IPS DF 6.9 (cell line): ENCODE measurements at regions not wholly inside any gene's neighbourhood (a gene's known extent, or its start where the extent isn't known, plus 50 kb on each side); places are given as distances from the start of the nearest gene placed in this dataset.
"Not testable (repeated sequence)": the region's sequence is repeated elsewhere in the genome, so short reads cannot be mapped to it uniquely, and the experiment has no call there.

ENCODE experiments used
- DNase-seq: peaks from one replicate; pipeline ENCODE4 v3.0.0-alpha.2; 2013; ENCODE audit warnings: low read depth, low spot score
- H3K27ac ChIP-seq: one replicate; pipeline ENCODE4 v1.5.1; 2013; ENCODE audit warnings: low read length, control low read depth
- H3K27me3 ChIP-seq: 2 replicates; pipeline ENCODE4 v1.6.1; 2013; ENCODE audit warnings: mild to moderate bottlenecking, low read length; ENCODE audit not compliant: control insufficient read depth, insufficient read depth
- H3K36me3 ChIP-seq: 2 replicates; pipeline ENCODE4 v1.6.1; 2013; ENCODE audit warnings: low read length; ENCODE audit not compliant: control insufficient read depth, insufficient read depth
- H3K4me1 ChIP-seq: 2 replicates; pipeline ENCODE4 v1.6.1; 2013; ENCODE audit warnings: low read length; ENCODE audit not compliant: control insufficient read depth, insufficient read depth
- H3K4me3 ChIP-seq: 2 replicates; pipeline ENCODE4 v1.5.1; 2013; ENCODE audit warnings: mild to moderate bottlenecking, low read length
- H3K9me3 ChIP-seq: 2 replicates; pipeline ENCODE4 v1.6.1; 2013; ENCODE audit warnings: low read length, inconsistent platforms; ENCODE audit not compliant: control insufficient read depth, insufficient read depth
- WGBS: extraction: QIAGEN DNeasy Blood & Tissue Kit; methylation state at CpG from one replicate; pipeline ENCODE4 v1.1.7; 2013; ENCODE audit warnings: mixed read lengths, missing lambda C conversion rate; ENCODE audit not compliant: insufficient read length, insufficient coverage; 5-methylcytosine and 5-hydroxymethylcytosine counted together

GRCh38 chr4:114399105-114399504, 199.5 kb upstream of the UGT8 start:
- Histone ChIP-seq H3K9me3 (no peaks in the 10 kb centered on the region), H3K36me3 (no peaks in the 10 kb centered on the region), H3K27me3 (no peaks in the 10 kb centered on the region), H3K4me1 (no peaks in the 10 kb centered on the region), H3K4me3 (no peak overlapping the region), H3K27ac (no peak overlapping the region)
- WGBS = no CpG with 5 or more reads among the region's 5 CpGs
- no peak for DNase-seq

- Histone ChIP-seq H3K36me3 (no peaks in the 10 kb centered on the region), H3K4me1 (no peaks in the 10 kb centered on the region), H3K9me3 (no peaks in the 10 kb centered on the region), H3K27ac (no peak overlapping the region), H3K27me3 (no peaks in the 10 kb centered on the region), H3K4me3 (no peak overlapping the region)
- WGBS = no CpG with 5 or more reads among the region's 1 CpG
- no peak for DNase-seq
These were observed 198.1 kb upstream of the UGT8 start for GRCh38 chr4:114400531-114400930.

GRCh38 chr4:114401483-114401882, 197.1 kb upstream of the UGT8 start:
- no peaks in the 10 kb centered on the region for H3K27me3 ChIP-seq
- WGBS = no CpG with 5 or more reads among the region's 2 CpGs

GRCh38 chr4:114417214-114417613, 181.4 kb upstream of the UGT8 start:
- H3K4me1 ChIP-seq = no peaks in the 10 kb centered on the region
- H3K36me3 ChIP-seq = no peaks in the 10 kb centered on the region
- no CpG with 5 or more reads among the region's 1 CpG for WGBS
- no peak for DNase-seq
- no peak overlapping the region for H3K27ac ChIP-seq
- no peaks in the 10 kb centered on the region; the same call in 1 of the 2 replicates for H3K9me3 ChIP-seq
- H3K4me3 ChIP-seq = no peak overlapping the region
- no peaks in the 10 kb centered on the region for H3K27me3 ChIP-seq

More at GRCh38 chr4:114401483-114401882, 197.1 kb upstream of the UGT8 start:
- Histone ChIP-seq H3K4me3 (no peak overlapping the region), H3K9me3 (no peaks in the 10 kb centered on the region), H3K4me1 (no peaks in the 10 kb centered on the region), H3K27ac (no peak overlapping the region), H3K36me3 (no peaks in the 10 kb centered on the region)
- DNase-seq = no peak

GRCh38 chr4:114420069-114420468, 178.5 kb upstream of the UGT8 start:
- no peaks in the 10 kb centered on the region for H3K27me3 ChIP-seq
- no CpG with 5 or more reads among the region's 4 CpGs for WGBS
- H3K9me3 ChIP-seq = no peaks in the 10 kb centered on the region
- DNase-seq = no peak
- no peak overlapping the region for H3K4me3 ChIP-seq
- no peaks in the 10 kb centered on the region for H3K4me1 ChIP-seq
- H3K36me3 ChIP-seq = no peaks in the 10 kb centered on the region
- H3K27ac ChIP-seq = no peak overlapping the region

- no CpG with 5 or more reads among the region's 3 CpGs for WGBS
- no peaks in the 10 kb centered on the region for H3K4me1 ChIP-seq
- no peaks in the 10 kb centered on the region for H3K27me3 ChIP-seq
- no peak overlapping the region for H3K4me3 ChIP-seq
- DNase-seq = no peak
- no peaks in the 10 kb centered on the region for H3K9me3 ChIP-seq
- H3K27ac ChIP-seq = no peak overlapping the region
- no peaks in the 10 kb centered on the region for H3K36me3 ChIP-seq
These were observed 175.0 kb upstream of the UGT8 start for GRCh38 chr4:114423582-114423981.

GRCh38 chr4:114435116-114435515, 163.5 kb upstream of the UGT8 start:
- no peak overlapping the region for H3K4me3 ChIP-seq
- no peaks in the 10 kb centered on the region for H3K4me1 ChIP-seq
- WGBS = no CpG with 5 or more reads among the region's 1 CpG
- H3K27me3 ChIP-seq = no peaks in the 10 kb centered on the region
- no peak for DNase-seq
- no peaks in the 10 kb centered on the region for H3K36me3 ChIP-seq
- H3K9me3 ChIP-seq = no peaks in the 10 kb centered on the region
- no peak overlapping the region for H3K27ac ChIP-seq

- Histone ChIP-seq H3K4me3 (no peak overlapping the region), H3K4me1 (no peaks in the 10 kb centered on the region)
- no CpG with 5 or more reads among the region's 3 CpGs for WGBS
These were observed 155.8 kb upstream of the UGT8 start for GRCh38 chr4:114442856-114443255.

GRCh38 chr4:114444211-114444610, 154.4 kb upstream of the UGT8 start:
- Histone ChIP-seq H3K27me3 (no peaks in the 10 kb centered on the region), H3K9me3 (no peaks in the 10 kb centered on the region), H3K27ac (no peak overlapping the region), H3K4me3 (no peak overlapping the region), H3K36me3 (no peaks in the 10 kb centered on the region), H3K4me1 (peaks cover 3% of the 10 kb centered on the region; the same call in 1 of the 2 replicates)
- DNase-seq = no peak
- no CpG with 5 or more reads among the region's 1 CpG for WGBS

More at GRCh38 chr4:114442856-114443255, 155.8 kb upstream of the UGT8 start:
- Histone ChIP-seq H3K9me3 (no peaks in the 10 kb centered on the region), H3K27me3 (no peaks in the 10 kb centered on the region), H3K36me3 (no peaks in the 10 kb centered on the region), H3K27ac (no peak overlapping the region)
- no peak for DNase-seq

GRCh38 chr4:114447963-114448516, 150.6 kb upstream of the UGT8 start:
- H3K27me3 ChIP-seq, H3K27ac ChIP-seq, H3K4me3 ChIP-seq, H3K4me1 ChIP-seq, H3K9me3 ChIP-seq, H3K36me3 ChIP-seq, DNase-seq: not testable (repeated sequence)

- no peak overlapping the region for H3K4me3 ChIP-seq
- H3K9me3 ChIP-seq = no peaks in the 10 kb centered on the region
- H3K4me1 ChIP-seq = peaks cover 1% of the 10 kb centered on the region; the same call in 1 of the 2 replicates
- H3K27ac ChIP-seq = no peak overlapping the region
- WGBS = no CpG with 5 or more reads among the region's 2 CpGs
- H3K36me3 ChIP-seq = no peaks in the 10 kb centered on the region
- DNase-seq = no peak
- H3K27me3 ChIP-seq = no peaks in the 10 kb centered on the region
These were observed 139.9 kb upstream of the UGT8 start for GRCh38 chr4:114458728-114459127.
